NB4 (cell line): ENCODE measurements at regions not wholly inside any gene's neighbourhood (a gene's known extent, or its start where the extent isn't known, plus 50 kb on each side); places are given as distances from the start of the nearest gene placed in this dataset.

Source experiments
- CTCF ChIP-seq: IDR thresholded peaks from one replicate; pipeline ENCODE4 v1.5.1; 2012; ENCODE audit warnings: low read depth, low read length
- MYC ChIP-seq: IDR thresholded peaks from 2 replicates; pipeline ENCODE4 v1.6.1; 2011; ENCODE audit warnings: low read depth, low read length
- POLR2A ChIP-seq: IDR thresholded peaks from 2 replicates; pipeline ENCODE4 v1.6.1; 2011; ENCODE audit warnings: mild to moderate bottlenecking; ENCODE audit not compliant: insufficient read length; ENCODE audit errors: extremely low read depth

GRCh38 chr16:61471737-61472136 is 564.5 kb downstream of the CDH8 start:
- TF ChIP-seq CTCF: no peak
- no peak for TF ChIP-seq POLR2A
- TF ChIP-seq MYC: no peak
